GM06990 (cell line): ENCODE measurements at regions not wholly inside any gene's neighbourhood (a gene's known extent, or its start where the extent isn't known, plus 50 kb on each side); places are given as distances from the start of the nearest gene placed in this dataset.

Source experiments
- DNase-seq: peaks from one replicate; pipeline ENCODE4 v3.0.0-alpha.2; 2011; ENCODE audit not compliant: insufficient read length; ENCODE audit errors: extremely low read depth
- H3K27me3 ChIP-seq: replicated peaks from 2 replicates; pipeline ENCODE4 v1.6.0; 2011; ENCODE audit warnings: low read length; ENCODE audit not compliant: control insufficient read depth, insufficient read depth
- H3K36me3 ChIP-seq: 2 replicates; pipeline ENCODE4 v1.5.1; 2011; ENCODE audit warnings: low read length; ENCODE audit not compliant: control insufficient read depth, insufficient read depth
- H3K4me3 ChIP-seq: replicated peaks from 2 replicates; pipeline ENCODE4 v1.5.1; 2011; ENCODE audit warnings: low read depth, mild to moderate bottlenecking, control low read depth, low read length
- CTCF ChIP-seq: IDR thresholded peaks from 2 replicates; pipeline ENCODE4 v1.5.1; 2011; ENCODE audit warnings: low read length, control low read depth, mild to moderate bottlenecking, inconsistent platforms; ENCODE audit not compliant: insufficient read depth, poor library complexity, severe bottlenecking

- Histone ChIP-seq H3K36me3 (no peaks in the 10 kb centered on the region), H3K27me3 (no peaks in the 10 kb centered on the region), H3K4me3 (no peak overlapping the region)
- DNase-seq, result no peak
- TF ChIP-seq CTCF, result no peak
These were observed 58.6 kb upstream of the TJP1 start for GRCh38 chr15:29880886-29881285.

- TF ChIP-seq CTCF, result no peak
- H3K27me3 ChIP-seq, result no peaks in the 10 kb centered on the region
- no peak overlapping the region for H3K4me3 ChIP-seq
- no peaks in the 10 kb centered on the region for H3K36me3 ChIP-seq
- no peak for DNase-seq
These were observed 58.1 kb upstream of the TJP1 start for GRCh38 chr15:29880341-29880740.

GRCh38 chr15:29874977-29875376 is 52.7 kb upstream of the TJP1 start:
- no peaks in the 10 kb centered on the region for H3K36me3 ChIP-seq
- DNase-seq, result no peak
- H3K4me3 ChIP-seq, result no peak overlapping the region
- no peak for TF ChIP-seq CTCF
- H3K27me3 ChIP-seq, result no peaks in the 10 kb centered on the region; the same call in 1 of the 2 replicates

- Histone ChIP-seq H3K36me3 (no peaks in the 10 kb centered on the region), H3K4me3 (no peak overlapping the region), H3K27me3 (no peaks in the 10 kb centered on the region; the same call in 1 of the 2 replicates)
- no peak for DNase-seq
- no peak for TF ChIP-seq CTCF
These were observed 51.7 kb upstream of the TJP1 start for GRCh38 chr15:29873947-29874411.

GRCh38 chr15:29873264-29873663 is 51.0 kb upstream of the TJP1 start:
- H3K27me3 ChIP-seq, result no peaks in the 10 kb centered on the region; the same call in 1 of the 2 replicates
- TF ChIP-seq CTCF, result no peak
- no peaks in the 10 kb centered on the region for H3K36me3 ChIP-seq
- DNase-seq, result no peak
- H3K4me3 ChIP-seq, result no peak overlapping the region

- Histone ChIP-seq H3K27me3 (no peaks in the 10 kb centered on the region; the same call in 1 of the 2 replicates), H3K36me3 (no peaks in the 10 kb centered on the region), H3K4me3 (no peak overlapping the region)
- no peak for TF ChIP-seq CTCF
- no peak for DNase-seq
These were observed 50.4 kb upstream of the TJP1 start for GRCh38 chr15:29872716-29873115.
